Fibroblast of mammary gland (primary cell): ENCODE measurements at regions not wholly inside any gene's neighbourhood (a gene's known extent, or its start where the extent isn't known, plus 50 kb on each side); places are given as distances from the start of the nearest gene placed in this dataset.

Source experiments
- DNase-seq: peaks from one replicate; pipeline ENCODE4 v3.0.0-alpha.2; 2010; ENCODE audit warnings: low read depth
- H3K4me3 ChIP-seq: 2 replicates; pipeline ENCODE4 v1.5.1; 2011; ENCODE audit warnings: low read depth, mild to moderate bottlenecking, low read length, moderate library complexity; ENCODE audit not compliant: control insufficient read depth
- CTCF ChIP-seq: conservative IDR thresholded peaks from 2 replicates; pipeline ENCODE4 v1.5.1; 2011; ENCODE audit warnings: low read depth, low read length, inconsistent platforms; ENCODE audit not compliant: control insufficient read depth, insufficient read depth

GRCh38 chr5:54736003-54736797 is 218.6 kb downstream of the SNX18 start:
- H3K4me3 ChIP-seq: no peak overlapping the region
- DNase-seq: no peak
- TF ChIP-seq CTCF: no peak

GRCh38 chr5:54733101-54733500 is 215.5 kb downstream of the SNX18 start:
- no peak overlapping the region for H3K4me3 ChIP-seq
- no peak for DNase-seq
- TF ChIP-seq CTCF: no peak

GRCh38 chr5:54732108-54732507 is 214.5 kb downstream of the SNX18 start:
- H3K4me3 ChIP-seq: no peak overlapping the region
- DNase-seq: no peak
- TF ChIP-seq CTCF: no peak

- no peak overlapping the region for H3K4me3 ChIP-seq
- DNase-seq: no peak
- no peak for TF ChIP-seq CTCF
Measured at GRCh38 chr5:54728588-54728915, 211.0 kb downstream of the SNX18 start.

GRCh38 chr5:54727874-54728587 is 210.5 kb downstream of the SNX18 start:
- no peak for DNase-seq
- no peak for TF ChIP-seq CTCF
- H3K4me3 ChIP-seq: no peak overlapping the region

GRCh38 chr5:54725391-54726280 is 208.1 kb downstream of the SNX18 start:
- no peak for TF ChIP-seq CTCF
- DNase-seq: no peak
- H3K4me3 ChIP-seq: no peak overlapping the region
